SK-N-SH treated with all-trans-retinoic acid at 6 μM for 48 hours (cell line): ENCODE measurements at regions not wholly inside any gene's neighbourhood (a gene's known extent, or its start where the extent isn't known, plus 50 kb on each side); places are given as distances from the start of the nearest gene placed in this dataset.

ENCODE experiments used
- ARNTL ChIP-seq: fragments of 450-650 bp; formaldehyde crosslinking; IDR thresholded peaks from 2 replicates; pipeline ENCODE4 v1.5.0; 2020; ENCODE audit warnings: low read depth, mild to moderate bottlenecking, moderate library complexity, borderline replicate concordance
- CREB5 ChIP-seq: fragments of 250-450 bp; sonication (Bioruptor Pico); IDR thresholded peaks from 2 replicates; pipeline ENCODE4 v1.5.1; 2020; ENCODE audit warnings: low read depth, mild to moderate bottlenecking, moderate library complexity
- CSDC2 ChIP-seq: fragments of 250-450 bp; sonication (Bioruptor Pico); IDR thresholded peaks from 2 replicates; pipeline ENCODE4 v1.5.0; 2020; ENCODE audit warnings: mild to moderate bottlenecking, moderate library complexity
- GLIS3 ChIP-seq: fragments of 250-450 bp; sonication (Bioruptor Pico); IDR thresholded peaks from 2 replicates; pipeline ENCODE4 v1.5.0; 2020; ENCODE audit warnings: mild to moderate bottlenecking, moderate library complexity
- OSR1 ChIP-seq: fragments of 250-450 bp; sonication (Bioruptor Pico); IDR thresholded peaks from 2 replicates; pipeline ENCODE4 v1.8.0; 2022; ENCODE audit warnings: moderate library complexity, mild to moderate bottlenecking, inconsistent platforms
- POU6F1 ChIP-seq: fragments of 250-450 bp; sonication (Bioruptor Pico); IDR thresholded peaks from 2 replicates; pipeline ENCODE4 v1.8.0; 2021; ENCODE audit warnings: low read depth, mild to moderate bottlenecking, moderate library complexity, borderline replicate concordance
- PPARA ChIP-seq: fragments of 250-450 bp; sonication (Bioruptor Pico); IDR thresholded peaks from 2 replicates; pipeline ENCODE4 v1.5.0; 2020; ENCODE audit warnings: mild to moderate bottlenecking, borderline replicate concordance
- RARB ChIP-seq: fragments of 250-450 bp; sonication (Bioruptor Pico); IDR thresholded peaks from 2 replicates; pipeline ENCODE4 v1.8.0; 2021; ENCODE audit warnings: mild to moderate bottlenecking, moderate library complexity
- SNAI2 ChIP-seq: fragments of 250-450 bp; sonication (Bioruptor Pico); IDR thresholded peaks from 2 replicates; pipeline ENCODE4 v1.5.0; 2020; ENCODE audit warnings: mild to moderate bottlenecking, moderate library complexity
- TOX ChIP-seq: fragments of 250-450 bp; sonication (Bioruptor Pico); IDR thresholded peaks from 2 replicates; pipeline ENCODE4 v1.8.0; 2021; ENCODE audit warnings: mild to moderate bottlenecking, moderate library complexity, borderline replicate concordance
- ZC3H10 ChIP-seq: fragments of 250-450 bp; sonication (Bioruptor Pico); IDR thresholded peaks from 2 replicates; pipeline ENCODE4 v1.5.1; 2021; ENCODE audit warnings: mild to moderate bottlenecking, moderate library complexity
- ZFP3 ChIP-seq: fragments of 250-450 bp; sonication (Bioruptor Pico); IDR thresholded peaks from 2 replicates; pipeline ENCODE4 v1.5.0; 2020; ENCODE audit warnings: mild to moderate bottlenecking, moderate library complexity
- ZFP30 ChIP-seq: fragments of 450-650 bp; formaldehyde crosslinking; IDR thresholded peaks from 2 replicates; pipeline ENCODE4 v1.5.0; 2022; ENCODE audit warnings: mild to moderate bottlenecking, moderate library complexity
- TF ChIP-seq, protein P1 (sequence below): fragments of 250-450 bp; sonication (Bioruptor Pico); IDR thresholded peaks from 2 replicates; pipeline ENCODE4 v1.5.0; 2020; ENCODE audit warnings: mild to moderate bottlenecking, moderate library complexity

DNA sequence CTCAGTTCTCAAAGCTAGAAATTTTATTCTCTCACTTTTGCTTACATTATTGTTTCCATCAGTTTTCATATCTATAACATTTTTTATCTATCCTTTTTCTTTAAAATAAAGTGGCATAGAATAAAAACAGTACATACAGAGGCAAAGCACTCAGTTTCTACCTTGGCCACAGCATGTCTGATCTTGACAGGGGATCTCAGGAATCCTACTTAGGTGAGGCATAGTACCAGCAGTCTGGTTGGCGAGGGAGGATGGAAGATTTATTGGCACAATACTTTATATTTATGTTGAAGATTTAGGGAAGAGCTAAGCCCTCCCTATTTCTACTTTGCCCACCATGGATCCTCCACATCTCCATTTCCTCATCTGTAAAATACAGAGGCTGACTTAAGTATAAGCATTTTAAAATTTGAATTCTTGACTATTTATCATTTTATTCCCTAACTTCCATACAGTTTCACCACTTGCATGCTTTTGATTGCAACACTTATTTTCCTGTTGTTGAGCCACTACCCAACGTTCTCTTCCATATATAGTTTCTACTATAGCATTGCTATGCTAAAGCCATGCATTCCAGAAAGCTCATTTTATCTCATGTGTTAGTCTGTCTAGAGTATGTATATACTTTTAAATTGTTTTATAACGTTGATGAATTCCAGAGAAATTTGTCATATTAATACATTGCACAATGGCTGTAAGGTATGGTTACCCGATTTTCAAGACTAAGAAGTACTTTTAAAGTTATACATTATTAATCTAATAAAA, 506.7 kb downstream of the KCTD12 start:
- no peak for TF ChIP-seq POU6F1 (CRISPR knock-in tag)
- no peak for TF ChIP-seq CSDC2
- no peak for TF ChIP-seq SNAI2
- no peak for TF ChIP-seq ZFP3 (CRISPR knock-in tag)
- TF ChIP-seq ARNTL, result no peak
- TF ChIP-seq CREB5, result no peak
- TF ChIP-seq ZFP30, result no peak
- TF ChIP-seq, protein P1, sequence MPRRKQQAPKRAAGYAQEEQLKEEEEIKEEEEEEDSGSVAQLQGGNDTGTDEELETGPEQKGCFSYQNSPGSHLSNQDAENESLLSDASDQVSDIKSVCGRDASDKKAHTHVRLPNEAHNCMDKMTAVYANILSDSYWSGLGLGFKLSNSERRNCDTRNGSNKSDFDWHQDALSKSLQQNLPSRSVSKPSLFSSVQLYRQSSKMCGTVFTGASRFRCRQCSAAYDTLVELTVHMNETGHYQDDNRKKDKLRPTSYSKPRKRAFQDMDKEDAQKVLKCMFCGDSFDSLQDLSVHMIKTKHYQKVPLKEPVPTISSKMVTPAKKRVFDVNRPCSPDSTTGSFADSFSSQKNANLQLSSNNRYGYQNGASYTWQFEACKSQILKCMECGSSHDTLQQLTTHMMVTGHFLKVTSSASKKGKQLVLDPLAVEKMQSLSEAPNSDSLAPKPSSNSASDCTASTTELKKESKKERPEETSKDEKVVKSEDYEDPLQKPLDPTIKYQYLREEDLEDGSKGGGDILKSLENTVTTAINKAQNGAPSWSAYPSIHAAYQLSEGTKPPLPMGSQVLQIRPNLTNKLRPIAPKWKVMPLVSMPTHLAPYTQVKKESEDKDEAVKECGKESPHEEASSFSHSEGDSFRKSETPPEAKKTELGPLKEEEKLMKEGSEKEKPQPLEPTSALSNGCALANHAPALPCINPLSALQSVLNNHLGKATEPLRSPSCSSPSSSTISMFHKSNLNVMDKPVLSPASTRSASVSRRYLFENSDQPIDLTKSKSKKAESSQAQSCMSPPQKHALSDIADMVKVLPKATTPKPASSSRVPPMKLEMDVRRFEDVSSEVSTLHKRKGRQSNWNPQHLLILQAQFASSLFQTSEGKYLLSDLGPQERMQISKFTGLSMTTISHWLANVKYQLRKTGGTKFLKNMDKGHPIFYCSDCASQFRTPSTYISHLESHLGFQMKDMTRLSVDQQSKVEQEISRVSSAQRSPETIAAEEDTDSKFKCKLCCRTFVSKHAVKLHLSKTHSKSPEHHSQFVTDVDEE, result no peak
- TF ChIP-seq OSR1 (CRISPR knock-in tag), result no peak
- TF ChIP-seq RARB, result no peak
- no peak for TF ChIP-seq PPARA (CRISPR knock-in tag)
- TF ChIP-seq GLIS3 (CRISPR knock-in tag), result no peak
- TF ChIP-seq ZC3H10, result no peak
- TF ChIP-seq TOX (CRISPR knock-in tag), result no peak
